Heart right ventricle (tissue), 16 donors: ENCODE measurements at regions not wholly inside any gene's neighbourhood (a gene's known extent, or its start where the extent isn't known, plus 50 kb on each side); places are given as distances from the start of the nearest gene placed in this dataset.

Source experiments
- ATAC-seq, 8 donors: fragments of 200-7000 bp; cut with Tn5 transposase; one replicate each; pipeline ENCODE4 v1.9.1; 2020; ENCODE audit warnings: mild to moderate bottlenecking in 8 of 8, moderate library complexity in 8 of 8, moderate number of reproducible peaks in 1 of 8
- DNase-seq, 2 donors: peaks; one replicate each; pipeline ENCODE4 v3.0.0-alpha.2; 2020
- H3K27ac ChIP-seq, 10 donors: fragments of 200-600 bp; sonication (generic) in 2 of 10; one replicate each; pipeline versions ENCODE4 v1.5.0 to v1.8.0; 2020 to 2022; ENCODE audit warnings: mild to moderate bottlenecking in 3 of 10
- H3K27me3 ChIP-seq, 7 donors: fragments of 200-600 bp; one replicate each; pipeline ENCODE4 v1.8.0; 2021 to 2022; ENCODE audit warnings: mild to moderate bottlenecking in 2 of 7
- H3K36me3 ChIP-seq, 9 donors: fragments of 200-600 bp; sonication (generic) in 1 of 9; one replicate each; pipeline versions ENCODE4 v1.5.0 to v1.8.0; 2020 to 2022; ENCODE audit warnings: mild to moderate bottlenecking in 2 of 9
- H3K4me1 ChIP-seq, 9 donors: fragments of 200-600 bp; sonication (generic) in 1 of 9; one replicate each; pipeline versions ENCODE4 v1.5.0 to v1.8.0; 2020 to 2022; ENCODE audit warnings: mild to moderate bottlenecking in 4 of 9
- H3K4me3 ChIP-seq, 10 donors: fragments of 200-600 bp; sonication (generic) in 2 of 10; one replicate each; pipeline versions ENCODE4 v1.5.0 to v1.8.0; 2020 to 2022; ENCODE audit warnings: mild to moderate bottlenecking in 7 of 10, moderate library complexity in 2 of 10
- H3K9me3 ChIP-seq, 11 donors: fragments of 200-600 bp in 10 of 11; sonication (generic) in 2 of 11; one replicate each; pipeline versions ENCODE4 v1.5.0 to v1.8.0; 2013 to 2022; ENCODE audit warnings: mild to moderate bottlenecking in 2 of 11, control low read depth in 1 of 11, moderate library complexity in 1 of 11
- CTCF ChIP-seq, 9 donors: fragments of 200-600 bp; sonication (generic) in 2 of 9; IDR thresholded peaks; one replicate each; pipeline versions ENCODE4 v1.5.0 to v1.8.0; 2021 to 2022; ENCODE audit warnings: antibody characterized with exemption in 9 of 9, mild to moderate bottlenecking in 5 of 9, moderate library complexity in 1 of 9
- WGBS, 2 donors: extraction: QIAGEN DNeasy Blood & Tissue Kit; methylation state at CpG; one replicate each; pipeline ENCODE4 v1.1.7; 2013; ENCODE audit warnings: inconsistent platforms in 1 of 2; 5-methylcytosine and 5-hydroxymethylcytosine counted together
- intact Hi-C, 10 donors: fragments of 100-400 bp; cut with DNase I; formaldehyde crosslinking; loops; one replicate each; pipeline versions ENCODE4 v1.11.1 to v1.14.2; 2022
- donor health status: Arrhythmogenic right ventricular cardiomyopathy.
- donor health status: ischemic (EF 13 %, LVEDD 7.1; RV severe dilation, severe dysfunction).
- donor health status: healthy with polysubstance abuse.
- donor health status: DM: no; HTN: yes; CAD: no.
- donor health status: DM: no; HTN: no; CAD: no.
- donor health status: ischemic (EF 25% LVEDD 6.9; RV normal size, moderate dysfunction).
- donor health status: ischemic (EF 25% LVEDD 5.7; RV mildly dilated, moderate dysfunction).
- donor health status: healthy.
- donor health status: DM: yes; HTN: yes; CAD: no.
- donor health status: Ischemic cardiomyopathy.
- donor health status: ischemic (EF 35%, LVEDD 5.7; RV mildly dilated, moderate dysfunction).
- donor health status: nonischemic (EF 11% LVEDD 7.7; RV severe dilation, severe dysfunction).
- donor health status: DM: yes; HTN: yes; CAD: no.
- donor health status: PGD.
- donor health status: ischemic (EF 29% LVEDD 5.4; RV normal size, mild dysfunction).
- donor health status: nonischemic (EF 23%, LVEDD 6.1; RV moderate dilation, normal function).

GRCh38 chr14:97213720-97214119, 416.5 kb downstream of the VRK1 start:
- Histone ChIP-seq H3K9me3 (peaks cover 0 to 4% (median 0%) of the 10 kb centered on the region in 11 donors), H3K4me1 (peaks cover 0 to 6% (median 1%) of the 10 kb centered on the region in 9 donors), H3K27ac (no peak overlapping the region), H3K36me3 (no peaks in the 10 kb centered on the region), H3K4me3 (no peak overlapping the region), H3K27me3 (peaks cover 0 to 34% (median 15%) of the 10 kb centered on the region in 7 donors)
- intact Hi-C loops, result no loop called here
- ATAC-seq, result no peak
- 73 to 80% methylated on average over 4 of the region's 4 CpGs for WGBS, 2 donors
- no peak for DNase-seq
- TF ChIP-seq CTCF (IDR thresholded peaks at IDR 0.05), result no peak

- no peak for ATAC-seq
- Histone ChIP-seq H3K9me3 (peaks cover 0 to 4% (median 0%) of the 10 kb centered on the region in 11 donors), H3K4me1 (peaks cover 4 to 15% (median 10%) of the 10 kb centered on the region in 9 donors), H3K4me3 (no peak overlapping the region), H3K27me3 (peaks cover 0 to 41% (median 31%) of the 10 kb centered on the region in 7 donors), H3K27ac (no peak overlapping the region), H3K36me3 (no peaks in the 10 kb centered on the region)
- 80 to 88% methylated on average over 4 of the region's 4 CpGs for WGBS, 2 donors
- no peak for DNase-seq
- intact Hi-C loops, result no loop called here
- no peak for TF ChIP-seq CTCF (IDR thresholded peaks at IDR 0.05)
These were observed 418.2 kb downstream of the VRK1 start for GRCh38 chr14:97215263-97215969.

GRCh38 chr14:97217111-97217885, 420.1 kb downstream of the VRK1 start:
- peaks cover 0 to 56% (median 43%) of the 10 kb centered on the region in 7 donors for H3K27me3 ChIP-seq
- DNase-seq, result no peak
- H3K36me3 ChIP-seq, result no peaks in the 10 kb centered on the region
- ATAC-seq, result no peak
- H3K27ac ChIP-seq, result no peak overlapping the region
- 56 to 58% methylated on average over 12 of the region's 12 CpGs for WGBS, 2 donors
- peaks cover 0 to 4% (median 0%) of the 10 kb centered on the region in 11 donors for H3K9me3 ChIP-seq
- peaks cover 4 to 15% (median 10%) of the 10 kb centered on the region in 9 donors for H3K4me1 ChIP-seq
- TF ChIP-seq CTCF (IDR thresholded peaks at IDR 0.05), result no peak
- intact Hi-C loops, result no loop called here
- no peak overlapping the region for H3K4me3 ChIP-seq

GRCh38 chr14:97218274-97218673, 421.1 kb downstream of the VRK1 start:
- ATAC-seq, result no peak
- H3K9me3 ChIP-seq, result peaks cover 0 to 4% (median 0%) of the 10 kb centered on the region in 11 donors
- H3K36me3 ChIP-seq, result no peaks in the 10 kb centered on the region
- 5 to 9% methylated on average over 15 of the region's 15 CpGs for WGBS, 2 donors
- peak overlapping the region in 8 of 10 donors; percentile 12 to 50 (median 44) for H3K4me3 ChIP-seq
- no peak overlapping the region for H3K27ac ChIP-seq
- H3K27me3 ChIP-seq, result peaks cover 0 to 62% (median 43%) of the 10 kb centered on the region in 7 donors
- intact Hi-C loops, result no loop called here
- DNase-seq, result no peak
- no peak for TF ChIP-seq CTCF (IDR thresholded peaks at IDR 0.05)
- peaks cover 4 to 15% (median 10%) of the 10 kb centered on the region in 9 donors for H3K4me1 ChIP-seq
